OCI-LY7 (cell line): ENCODE measurements at regions not wholly inside any gene's neighbourhood (a gene's known extent, or its start where the extent isn't known, plus 50 kb on each side); places are given as distances from the start of the nearest gene placed in this dataset.

ENCODE experiments used
- BruUV-seq: library from RNA; stranded (reverse); fragments of 400-500 nt; replicated peaks from 2 replicates; lab custom pipeline; 2021; lab: Mats Ljungman, UMichigan
- CTCF ChIA-PET: fragments of 300-600 bp; sonication (Branson Sonifier 250); formaldehyde crosslinking; loops from one replicate; lab custom pipeline; 2022; ENCODE audit warnings: antibody characterized with exemption; ENCODE audit not compliant: unreplicated experiment; lab: Charles Lee
- POLR2A ChIA-PET: fragments of 300-600 bp; sonication (Branson Sonifier 250); formaldehyde crosslinking; loops from one replicate; lab custom pipeline; 2022; ENCODE audit warnings: antibody characterized with exemption; lab: Charles Lee
- DNase-seq: peaks from one replicate; pipeline ENCODE4 v3.0.0-alpha.2; 2015; ENCODE audit warnings: low spot score
- H2AFZ ChIP-seq: fragments of 200-600 bp; sonication (generic), shearing (Covaris generic); 2 replicates; pipeline ENCODE4 v1.6.1; 2014; ENCODE audit warnings: mild to moderate bottlenecking, antibody characterized with exemption, low read length, moderate library complexity
- H3K27ac ChIP-seq: fragments of 200-600 bp; sonication (generic); 2 replicates; pipeline ENCODE4 v1.5.1; 2014; ENCODE audit warnings: mixed run types, low read depth, mild to moderate bottlenecking, moderate library complexity, low read length, inconsistent platforms; ENCODE audit not compliant: poor library complexity, severe bottlenecking
- H3K36me3 ChIP-seq: fragments of 200-600 bp; sonication (generic); 2 replicates; pipeline ENCODE4 v1.6.1; 2014; ENCODE audit warnings: mild to moderate bottlenecking, antibody characterized with exemption, low read length, moderate library complexity, mixed read lengths; ENCODE audit not compliant: insufficient read depth
- H3K4me1 ChIP-seq: fragments of 200-600 bp; sonication (generic); 2 replicates; pipeline ENCODE4 v1.5.1; 2014; ENCODE audit warnings: mild to moderate bottlenecking, low read length; ENCODE audit not compliant: insufficient read depth, poor library complexity, severe bottlenecking
- H3K4me2 ChIP-seq: fragments of 200-600 bp; sonication (generic); 2 replicates; pipeline ENCODE4 v1.6.1; 2014; ENCODE audit warnings: mild to moderate bottlenecking, low read length
- H3K4me3 ChIP-seq: fragments of 200-600 bp; sonication (generic); 2 replicates; pipeline ENCODE4 v1.5.1; 2014; ENCODE audit warnings: mild to moderate bottlenecking, low read depth, low read length; ENCODE audit not compliant: poor library complexity, severe bottlenecking
- H3K79me2 ChIP-seq: fragments of 200-600 bp; sonication (generic); 2 replicates; pipeline ENCODE4 v1.6.1; 2016; ENCODE audit warnings: low read depth, mild to moderate bottlenecking, low read length, moderate library complexity, mixed read lengths; ENCODE audit not compliant: insufficient read depth
- H3K9me2 ChIP-seq: fragments of 200-600 bp; sonication (generic); 2 replicates; pipeline ENCODE4 v1.6.1; 2016; ENCODE audit warnings: mild to moderate bottlenecking, low read length, mixed read lengths; ENCODE audit not compliant: insufficient read depth
- H3K9me3 ChIP-seq: fragments of 200-600 bp; sonication (generic); 2 replicates; pipeline ENCODE4 v1.6.1; 2014; ENCODE audit warnings: mild to moderate bottlenecking, mixed run types, low read length, mixed read lengths
- H4K20me1 ChIP-seq: fragments of 200-600 bp; sonication (generic); 2 replicates; pipeline ENCODE4 v1.6.1; 2014; ENCODE audit warnings: mild to moderate bottlenecking, antibody characterized with exemption, low read length, moderate library complexity, mixed read lengths; ENCODE audit not compliant: insufficient read depth
- CTCF ChIP-seq: fragments of 200-600 bp; sonication (generic); conservative IDR thresholded peaks from 2 replicates; pipeline ENCODE4 v1.5.1; 2014; ENCODE audit warnings: mild to moderate bottlenecking, antibody characterized with exemption, low read length, moderate library complexity, mixed read lengths
- EZH2phosphoT487 ChIP-seq: fragments of 200-600 bp; sonication (generic); IDR thresholded peaks from 2 replicates; pipeline ENCODE4 v1.6.1; 2018; ENCODE audit warnings: low read depth, borderline replicate concordance, mild to moderate bottlenecking, mixed run types, antibody characterized with exemption, low read length, moderate library complexity, mixed read lengths
- intact Hi-C: fragments of 100-400 bp; cut with micrococcal nuclease; formaldehyde crosslinking; loops from one replicate; pipeline ENCODE4 v1.10.0; 2022; ENCODE audit not compliant: unreplicated experiment

DNA sequence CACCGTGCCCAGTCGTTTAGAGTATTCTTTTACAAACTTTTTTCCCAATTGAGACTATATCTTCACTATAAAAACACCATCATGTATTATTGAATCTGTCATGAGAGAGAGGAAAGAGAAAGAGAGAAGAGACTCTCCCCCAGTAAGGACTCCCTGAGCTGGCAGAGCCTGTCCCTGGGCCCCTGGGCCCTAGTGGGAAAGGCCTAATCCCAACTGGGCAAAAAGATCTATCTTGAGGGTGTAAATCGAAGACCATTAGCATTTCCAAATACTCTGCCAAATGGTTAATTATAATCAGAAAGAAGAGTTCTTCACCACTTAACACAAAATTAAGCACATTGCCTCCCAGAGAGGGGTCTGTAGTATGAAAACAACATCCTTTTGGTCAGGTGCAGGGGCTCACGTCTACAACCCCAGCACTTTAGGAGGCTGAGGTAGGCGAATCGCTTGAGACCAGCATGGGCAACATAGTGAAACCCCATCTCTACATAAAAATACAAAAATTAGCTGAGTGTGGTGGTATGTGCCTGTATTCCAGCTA lies 108.2 kb downstream of the SKIDA1 start:
- no peak for TF ChIP-seq CTCF
- no peak for TF ChIP-seq EZH2phosphoT487
- intact Hi-C loops = no loop called here
- Histone ChIP-seq H2AFZ (no peak overlapping the region), H3K4me1 (no peaks in the 10 kb centered on the region), H3K27ac (no peak overlapping the region), H4K20me1 (no peaks in the 10 kb centered on the region), H3K4me3 (no peak overlapping the region), H3K9me2 (no peaks in the 10 kb centered on the region), H3K36me3 (no peaks in the 10 kb centered on the region), H3K4me2 (no peak overlapping the region), H3K9me3 (no peaks in the 10 kb centered on the region), H3K79me2 (no peaks in the 10 kb centered on the region)
- ChIA-PET POLR2A (no interaction called here), CTCF (no interaction called here)
- BruUV-seq = no TSS peak
- no peak for DNase-seq

DNA sequence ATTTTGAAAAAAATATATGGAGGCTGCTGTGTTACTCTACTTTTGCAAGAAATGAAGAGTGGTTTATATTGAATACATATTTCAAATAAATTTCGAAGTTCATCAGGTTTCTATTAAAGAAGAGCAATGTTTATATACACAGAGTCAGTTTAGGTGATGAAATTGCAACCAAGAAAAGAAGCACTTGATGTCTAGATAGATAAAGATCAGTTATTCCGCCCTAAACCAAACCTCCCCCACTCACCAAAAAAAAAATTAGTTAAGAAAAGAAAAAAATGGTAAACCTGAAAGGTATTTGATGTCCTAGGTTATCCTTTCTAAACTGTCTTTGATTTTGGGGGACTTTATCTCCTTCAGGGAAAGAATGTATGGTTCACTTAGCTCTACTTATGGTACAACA lies 111.8 kb downstream of the SKIDA1 start:
- H3K4me3 ChIP-seq = no peak overlapping the region
- H4K20me1 ChIP-seq = no peaks in the 10 kb centered on the region
- no peaks in the 10 kb centered on the region for H3K36me3 ChIP-seq
- H3K4me2 ChIP-seq = no peak overlapping the region
- no peaks in the 10 kb centered on the region for H3K9me3 ChIP-seq
- POLR2A ChIA-PET = interaction anchor here (0.7 kb wide), 1 partner anchor 38 kb away, joined by 3 read pairs; no protein-coding TSS in a partner anchor
- BruUV-seq = no TSS peak
- no peak for DNase-seq
- H3K27ac ChIP-seq = no peak overlapping the region
- no peaks in the 10 kb centered on the region for H3K79me2 ChIP-seq
- no peaks in the 10 kb centered on the region for H3K4me1 ChIP-seq
- CTCF ChIA-PET = no interaction called here
- H2AFZ ChIP-seq = no peak overlapping the region
- intact Hi-C loops = no loop called here
- H3K9me2 ChIP-seq = no peaks in the 10 kb centered on the region
- no peak for TF ChIP-seq EZH2phosphoT487
- TF ChIP-seq CTCF = no peak

DNA sequence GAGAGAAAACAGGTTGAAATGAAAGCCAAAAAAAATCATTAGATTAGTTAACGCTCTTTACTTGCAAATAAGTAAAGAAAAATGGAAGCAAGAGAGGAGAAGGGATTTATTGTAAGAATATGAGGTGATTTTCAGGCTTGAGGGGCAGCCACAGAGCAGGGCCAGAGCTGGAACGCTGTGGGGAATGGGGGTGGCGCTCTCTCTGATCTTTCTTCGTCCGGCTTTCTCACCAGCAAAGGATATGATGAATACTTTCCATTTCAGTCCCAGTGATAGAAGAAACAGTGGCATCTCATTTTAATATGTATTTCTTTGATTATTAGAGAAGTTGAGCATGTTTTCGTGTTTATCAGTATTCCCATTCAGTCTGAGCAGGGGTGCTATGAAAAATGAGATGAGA lies 112.2 kb downstream of the SKIDA1 start:
- POLR2A ChIA-PET = interaction anchor here (0.6 kb wide), 1 partner anchor 1827 kb away, joined by 6 read pairs; no protein-coding TSS in a partner anchor
- Histone ChIP-seq H3K9me3 (no peaks in the 10 kb centered on the region), H3K9me2 (no peaks in the 10 kb centered on the region), H4K20me1 (no peaks in the 10 kb centered on the region), H3K4me2 (no peak overlapping the region), H3K27ac (no peak overlapping the region), H3K79me2 (no peaks in the 10 kb centered on the region), H2AFZ (no peak overlapping the region), H3K4me3 (no peak overlapping the region), H3K36me3 (no peaks in the 10 kb centered on the region), H3K4me1 (no peaks in the 10 kb centered on the region)
- TF ChIP-seq EZH2phosphoT487 = no peak
- no peak for TF ChIP-seq CTCF
- BruUV-seq = no TSS peak
- no peak for DNase-seq
- CTCF ChIA-PET = no interaction called here
- intact Hi-C loops = no loop called here
